Fibroblast of villous mesenchyme (primary cell): ENCODE measurements at regions not wholly inside any gene's neighbourhood (a gene's known extent, or its start where the extent isn't known, plus 50 kb on each side); places are given as distances from the start of the nearest gene placed in this dataset.

Experiments
- DNase-seq: peaks from one replicate; pipeline ENCODE4 v3.0.0-alpha.2; 2010; ENCODE audit warnings: low read depth
- H3K4me3 ChIP-seq: 2 replicates; pipeline ENCODE4 v1.5.1; 2011; ENCODE audit warnings: low read depth, mild to moderate bottlenecking, low read length
- TF ChIP-seq, protein P1 (sequence below): IDR thresholded peaks from 2 replicates; pipeline ENCODE4 v1.5.1; 2012; ENCODE audit warnings: low read depth, mild to moderate bottlenecking, low read length; ENCODE audit not compliant: insufficient read depth

DNA sequence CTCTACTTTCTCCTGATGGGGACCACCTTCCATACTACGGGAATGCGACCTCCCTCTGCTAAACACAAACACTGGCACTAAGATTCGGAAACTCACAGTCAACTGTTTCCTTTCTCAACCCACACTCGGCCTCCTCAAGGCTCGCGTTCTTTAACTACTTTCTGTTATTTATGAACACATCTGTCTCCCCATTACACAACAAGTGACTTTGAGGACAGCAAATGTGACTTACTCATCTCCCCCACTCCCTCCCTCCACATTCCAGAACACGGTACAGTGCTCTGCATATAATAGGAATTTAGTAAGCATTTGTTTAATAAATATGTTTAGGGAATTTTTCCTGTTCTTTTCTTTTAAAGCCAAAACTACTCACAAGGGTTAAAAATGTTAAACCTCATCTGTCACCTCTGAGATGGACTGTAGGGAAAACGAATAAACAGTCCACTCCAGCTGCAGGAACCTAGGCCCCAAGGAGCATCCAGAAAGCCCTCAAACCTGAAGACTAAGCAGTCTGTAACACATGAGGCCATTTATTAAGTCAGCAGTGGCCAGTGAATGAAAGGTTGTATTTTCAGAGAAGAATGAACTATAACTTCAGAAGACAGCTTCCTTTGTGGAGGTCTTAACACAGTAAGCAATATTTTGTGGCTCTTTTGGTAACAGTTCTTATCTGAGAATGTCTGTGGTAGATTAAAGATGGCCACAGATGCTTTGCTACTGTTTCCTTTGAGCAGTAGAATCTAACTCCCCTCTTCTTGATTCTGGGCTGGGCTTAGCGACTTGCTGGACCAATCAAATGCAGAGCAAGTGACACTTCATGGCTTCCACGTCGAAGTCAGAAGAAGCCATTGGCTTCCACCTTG, 209.6 kb upstream of the DTNBP1 start:
- DNase-seq, result peak; percentile 94
- TF ChIP-seq, protein P1, sequence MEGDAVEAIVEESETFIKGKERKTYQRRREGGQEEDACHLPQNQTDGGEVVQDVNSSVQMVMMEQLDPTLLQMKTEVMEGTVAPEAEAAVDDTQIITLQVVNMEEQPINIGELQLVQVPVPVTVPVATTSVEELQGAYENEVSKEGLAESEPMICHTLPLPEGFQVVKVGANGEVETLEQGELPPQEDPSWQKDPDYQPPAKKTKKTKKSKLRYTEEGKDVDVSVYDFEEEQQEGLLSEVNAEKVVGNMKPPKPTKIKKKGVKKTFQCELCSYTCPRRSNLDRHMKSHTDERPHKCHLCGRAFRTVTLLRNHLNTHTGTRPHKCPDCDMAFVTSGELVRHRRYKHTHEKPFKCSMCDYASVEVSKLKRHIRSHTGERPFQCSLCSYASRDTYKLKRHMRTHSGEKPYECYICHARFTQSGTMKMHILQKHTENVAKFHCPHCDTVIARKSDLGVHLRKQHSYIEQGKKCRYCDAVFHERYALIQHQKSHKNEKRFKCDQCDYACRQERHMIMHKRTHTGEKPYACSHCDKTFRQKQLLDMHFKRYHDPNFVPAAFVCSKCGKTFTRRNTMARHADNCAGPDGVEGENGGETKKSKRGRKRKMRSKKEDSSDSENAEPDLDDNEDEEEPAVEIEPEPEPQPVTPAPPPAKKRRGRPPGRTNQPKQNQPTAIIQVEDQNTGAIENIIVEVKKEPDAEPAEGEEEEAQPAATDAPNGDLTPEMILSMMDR, result no peak
- no peak overlapping the region for H3K4me3 ChIP-seq

DNA sequence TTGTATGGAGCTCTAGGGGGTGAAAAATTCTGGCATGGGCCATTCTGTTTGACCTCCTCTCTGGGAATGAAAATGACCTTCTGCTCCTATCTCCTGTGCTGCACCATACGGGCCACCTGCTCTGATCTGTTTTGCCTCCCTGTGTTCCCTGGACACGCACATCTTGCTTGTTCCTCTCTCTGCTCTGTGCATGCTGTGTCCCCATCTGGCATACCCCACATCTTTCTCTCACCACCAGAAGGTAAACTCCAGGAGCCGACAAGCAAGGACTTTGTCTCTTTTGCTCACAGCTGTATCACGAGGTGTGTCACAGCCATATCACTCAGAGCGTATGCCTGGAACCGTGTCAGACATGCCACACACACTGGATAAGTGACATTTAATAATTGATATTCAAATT, 208.4 kb upstream of the DTNBP1 start:
- TF ChIP-seq, protein P1, result no peak

GRCh38 chr6:15870333-15871043, 207.7 kb upstream of the DTNBP1 start:
- H3K4me3 ChIP-seq, result no peak overlapping the region
- DNase-seq, result peak; percentile 75
- TF ChIP-seq, protein P1, result no peak

More for the DNA sequence above, 208.4 kb upstream of the DTNBP1 start:
- no peak overlapping the region for H3K4me3 ChIP-seq
- DNase-seq, result no peak

DNA sequence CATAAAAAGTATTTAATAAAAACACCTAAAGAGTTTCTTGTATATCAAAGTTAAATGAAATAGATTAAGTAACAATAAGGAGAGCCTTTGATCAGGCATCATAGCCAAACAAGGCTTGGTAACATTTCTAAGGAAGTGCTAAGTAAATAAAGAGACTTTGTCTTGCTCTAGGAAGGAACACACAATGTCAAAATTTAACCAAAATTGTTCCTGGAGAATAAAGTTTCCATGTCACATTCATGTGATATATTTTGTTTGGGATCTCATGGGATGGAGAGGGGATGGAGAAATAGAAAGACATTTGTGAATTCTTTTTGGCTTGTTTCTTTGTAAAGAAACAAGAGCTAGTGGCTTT, 201.9 kb upstream of the DTNBP1 start:
- DNase-seq, result no peak
- H3K4me3 ChIP-seq, result no peak overlapping the region
- TF ChIP-seq, protein P1, result no peak

DNA sequence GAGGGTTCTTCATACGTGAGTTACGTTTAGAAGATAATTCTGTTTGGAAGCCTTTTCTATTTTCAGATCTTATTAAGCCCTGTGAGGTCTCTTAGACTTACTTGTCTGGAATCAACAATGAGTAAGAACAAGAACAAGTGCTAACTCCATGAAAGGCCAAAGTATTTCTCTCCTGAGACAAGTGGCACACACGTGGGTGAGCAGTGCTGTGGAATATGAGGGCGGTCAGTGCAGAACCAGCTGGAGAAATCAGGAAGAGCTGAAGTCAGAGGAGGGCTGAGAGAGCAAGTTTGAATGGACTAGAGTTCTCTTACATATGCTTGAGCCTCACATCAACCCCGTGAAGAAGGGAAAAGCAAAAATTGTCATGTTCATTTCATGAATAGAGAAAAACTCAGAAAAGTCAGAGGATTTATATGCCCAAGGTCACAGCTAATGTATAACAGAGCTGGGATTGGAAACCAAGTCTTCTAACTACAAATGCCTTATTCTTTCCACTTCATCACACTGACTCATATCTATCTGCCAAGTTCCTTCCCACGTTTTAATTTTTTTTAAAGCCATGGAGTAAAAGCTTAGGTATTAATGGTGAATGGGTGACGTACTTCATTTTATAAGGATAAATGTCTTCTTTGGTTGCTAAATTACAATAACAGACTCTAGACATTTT, 201.3 kb upstream of the DTNBP1 start:
- DNase-seq, result no peak
- TF ChIP-seq, protein P1, result no peak
- H3K4me3 ChIP-seq, result no peak overlapping the region

DNA sequence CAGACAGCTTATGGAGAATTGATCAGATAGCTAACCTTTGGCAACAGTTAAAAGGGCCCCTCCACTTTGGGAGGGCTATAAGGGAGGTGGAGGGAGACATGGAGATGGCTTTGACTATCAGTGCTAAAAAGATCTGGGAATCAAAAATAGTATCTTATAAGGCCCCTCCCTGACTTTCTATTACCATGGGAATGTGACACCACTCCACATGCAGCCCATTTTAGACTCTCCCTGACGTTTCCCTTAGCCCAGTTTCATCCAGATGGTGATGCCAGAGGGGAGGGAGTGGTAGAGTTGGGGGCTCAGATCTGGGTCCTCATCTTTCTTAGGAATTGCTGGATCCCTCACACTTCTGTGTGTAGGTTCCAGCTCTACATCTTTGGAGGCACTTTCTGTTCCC, 200.0 kb upstream of the DTNBP1 start:
- TF ChIP-seq, protein P1, result no peak
- no peak for DNase-seq
- no peak overlapping the region for H3K4me3 ChIP-seq
